ENCODE measurements at regions not wholly inside any gene's neighbourhood (a gene's known extent, or its start where the extent isn't known, plus 50 kb on each side); places are given as distances from the start of the nearest gene placed in this dataset.

DNA sequence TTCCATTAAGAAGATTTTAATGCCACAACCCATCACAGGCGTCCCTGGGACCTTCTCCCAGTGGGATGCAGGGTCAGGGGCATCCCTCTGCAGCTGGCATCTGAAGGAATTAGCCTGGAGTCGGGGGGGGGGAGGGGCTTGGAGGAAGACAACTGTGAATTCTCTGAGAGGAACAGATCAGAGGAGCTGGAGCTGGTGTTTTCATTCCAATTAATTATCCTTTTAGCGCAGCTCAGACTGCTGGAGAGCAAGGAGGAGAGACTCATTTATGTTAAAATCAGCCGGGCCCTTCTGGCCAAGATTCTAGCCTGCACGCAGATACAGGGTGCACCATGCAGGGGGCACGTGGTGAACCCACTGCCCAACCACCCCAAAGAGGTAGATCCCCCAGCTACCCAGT, 116.2 kb downstream of the CHST1 start:
- CTCF ChIA-PET: no interaction called here
- DNase-seq (ENCODE audit: low read depth, low spot score): no peak
- Histone ChIP-seq H3K27me3 (ENCODE audit: control insufficient read depth, insufficient read depth, low read length) (no peaks in the 10 kb centered on the region), H3K9me3 (ENCODE audit: control insufficient read depth, insufficient read depth, low read length) (no peaks in the 10 kb centered on the region), H3K27ac (ENCODE audit: low read depth, low read length) (no peak overlapping the region), H3K4me3 (ENCODE audit: low read depth, low read length) (no peak overlapping the region)
- TF ChIP-seq, protein P1, sequence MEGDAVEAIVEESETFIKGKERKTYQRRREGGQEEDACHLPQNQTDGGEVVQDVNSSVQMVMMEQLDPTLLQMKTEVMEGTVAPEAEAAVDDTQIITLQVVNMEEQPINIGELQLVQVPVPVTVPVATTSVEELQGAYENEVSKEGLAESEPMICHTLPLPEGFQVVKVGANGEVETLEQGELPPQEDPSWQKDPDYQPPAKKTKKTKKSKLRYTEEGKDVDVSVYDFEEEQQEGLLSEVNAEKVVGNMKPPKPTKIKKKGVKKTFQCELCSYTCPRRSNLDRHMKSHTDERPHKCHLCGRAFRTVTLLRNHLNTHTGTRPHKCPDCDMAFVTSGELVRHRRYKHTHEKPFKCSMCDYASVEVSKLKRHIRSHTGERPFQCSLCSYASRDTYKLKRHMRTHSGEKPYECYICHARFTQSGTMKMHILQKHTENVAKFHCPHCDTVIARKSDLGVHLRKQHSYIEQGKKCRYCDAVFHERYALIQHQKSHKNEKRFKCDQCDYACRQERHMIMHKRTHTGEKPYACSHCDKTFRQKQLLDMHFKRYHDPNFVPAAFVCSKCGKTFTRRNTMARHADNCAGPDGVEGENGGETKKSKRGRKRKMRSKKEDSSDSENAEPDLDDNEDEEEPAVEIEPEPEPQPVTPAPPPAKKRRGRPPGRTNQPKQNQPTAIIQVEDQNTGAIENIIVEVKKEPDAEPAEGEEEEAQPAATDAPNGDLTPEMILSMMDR (IDR thresholded peaks at IDR 0.05; ENCODE audit: low read depth, low read length): no peak
- POLR2A ChIA-PET: no interaction called here

DNA sequence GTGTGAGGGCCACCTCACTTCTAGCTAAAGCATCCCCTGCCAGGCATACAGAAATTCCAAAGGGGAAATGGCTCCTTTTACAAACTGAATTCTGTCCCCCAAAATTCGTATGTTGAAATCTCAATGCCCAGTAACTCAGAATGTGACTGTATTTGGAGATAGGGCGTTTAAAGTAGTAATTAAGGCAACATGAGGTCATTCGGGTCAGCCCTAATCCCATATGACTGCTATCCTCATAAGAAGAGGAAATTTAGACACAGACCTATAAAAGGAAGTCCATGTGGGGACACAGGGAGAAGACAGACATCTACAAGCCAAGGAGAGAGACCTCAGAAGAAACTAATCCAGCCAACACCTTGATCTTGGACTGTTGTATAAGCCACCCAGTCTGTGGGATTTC, 119.1 kb downstream of the CHST1 start:
- no peak overlapping the region for H3K27ac ChIP-seq (ENCODE audit: low read depth, low read length)
- ChIA-PET CTCF (no interaction called here), POLR2A (no interaction called here)
- H3K9me3 ChIP-seq (ENCODE audit: control insufficient read depth, insufficient read depth, low read length): no peaks in the 10 kb centered on the region
- H3K4me3 ChIP-seq (ENCODE audit: low read depth, low read length): no peak overlapping the region
- H3K27me3 ChIP-seq (ENCODE audit: control insufficient read depth, insufficient read depth, low read length): no peaks in the 10 kb centered on the region
- TF ChIP-seq, protein P1 (IDR thresholded peaks at IDR 0.05; ENCODE audit: low read depth, low read length): no peak
- DNase-seq (ENCODE audit: low read depth, low spot score): no peak

DNA sequence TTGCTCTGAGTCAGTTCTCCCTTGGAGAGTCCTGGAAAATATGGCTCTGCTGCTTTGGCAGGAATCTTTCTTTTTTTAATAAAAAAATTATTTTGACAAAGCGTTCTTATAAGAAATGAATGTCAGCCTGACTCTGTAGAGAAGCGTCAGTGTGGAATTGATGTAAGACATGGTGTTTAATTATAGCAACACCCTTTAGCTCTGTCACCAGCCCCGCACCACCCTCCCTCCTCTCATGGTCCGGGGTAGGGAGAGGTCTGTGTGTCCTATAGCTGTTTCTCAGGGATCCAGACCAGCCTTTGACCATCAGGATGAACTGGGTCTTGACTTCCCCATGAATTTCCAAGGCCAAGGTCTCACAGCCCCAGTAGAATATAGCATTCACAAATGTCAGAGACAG, 120.6 kb downstream of the CHST1 start:
- ChIA-PET POLR2A (no interaction called here), CTCF (no interaction called here)

DNA sequence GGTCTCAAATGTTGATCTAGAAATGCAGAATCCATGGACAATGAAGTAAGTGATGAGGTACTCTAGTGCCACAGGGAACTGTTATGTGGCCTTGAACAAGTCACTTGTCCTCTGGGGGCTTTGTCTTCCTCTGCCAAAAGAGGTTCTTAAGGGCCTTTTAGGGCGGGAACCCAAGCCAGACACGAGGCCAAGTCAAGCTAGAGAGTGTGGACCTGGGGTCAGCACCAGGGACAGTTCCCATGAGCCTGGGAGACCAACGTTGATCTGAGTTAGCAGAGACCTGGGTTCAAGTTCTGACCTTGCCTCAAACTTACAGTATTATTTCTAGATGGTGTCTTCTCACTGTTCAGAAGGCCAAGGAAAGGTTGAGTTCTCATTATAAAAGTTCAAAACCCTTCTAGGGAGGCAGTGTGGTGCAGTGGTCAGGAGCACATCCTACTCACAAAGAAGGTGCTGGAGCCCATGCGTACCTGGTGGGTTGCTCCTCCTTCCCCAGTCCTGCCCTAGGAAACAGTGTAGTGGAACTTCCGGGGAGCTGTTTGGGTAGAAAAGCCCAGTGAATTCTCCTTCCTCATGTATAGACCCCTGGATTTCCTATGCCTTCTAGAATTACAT, 121.5 kb downstream of the CHST1 start:
- POLR2A ChIA-PET: no interaction called here
- DNase-seq (ENCODE audit: low read depth, low spot score): no peak

More for the DNA sequence above, 120.6 kb downstream of the CHST1 start:
- TF ChIP-seq, protein P1 (IDR thresholded peaks at IDR 0.05; ENCODE audit: low read depth, low read length): no peak
- no peaks in the 10 kb centered on the region for H3K27me3 ChIP-seq (ENCODE audit: control insufficient read depth, insufficient read depth, low read length)
- H3K9me3 ChIP-seq (ENCODE audit: control insufficient read depth, insufficient read depth, low read length): no peaks in the 10 kb centered on the region
- DNase-seq (ENCODE audit: low read depth, low spot score): no peak
- H3K27ac ChIP-seq (ENCODE audit: low read depth, low read length): no peak overlapping the region
- H3K4me3 ChIP-seq (ENCODE audit: low read depth, low read length): no peak overlapping the region

DNA sequence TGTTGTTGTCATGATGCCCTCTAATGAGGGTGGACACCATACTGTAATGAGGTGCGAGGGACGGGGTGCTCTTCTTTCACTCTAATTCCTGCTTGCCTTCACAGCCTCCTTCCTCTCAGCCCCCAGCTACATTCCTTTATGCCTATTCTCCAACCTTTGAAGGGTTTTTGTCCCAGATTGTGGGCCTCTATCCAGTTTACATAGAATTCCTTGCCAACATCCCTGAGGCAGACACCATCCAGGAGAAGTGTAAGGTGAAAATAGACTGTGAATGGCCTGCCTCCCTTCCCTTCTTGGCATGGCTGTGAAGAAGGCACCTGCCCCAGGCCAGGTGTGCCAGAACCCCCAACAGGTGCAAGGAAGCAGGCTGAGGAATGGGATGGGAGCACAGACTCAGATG, 122.3 kb downstream of the CHST1 start:
- TF ChIP-seq, protein P1 (IDR thresholded peaks at IDR 0.05; ENCODE audit: low read depth, low read length): no peak
- ChIA-PET CTCF (no interaction called here), POLR2A (no interaction called here)
- Histone ChIP-seq H3K4me3 (ENCODE audit: low read depth, low read length) (no peak overlapping the region), H3K9me3 (ENCODE audit: control insufficient read depth, insufficient read depth, low read length) (no peaks in the 10 kb centered on the region), H3K27ac (ENCODE audit: low read depth, low read length) (no peak overlapping the region), H3K27me3 (ENCODE audit: control insufficient read depth, insufficient read depth, low read length) (no peaks in the 10 kb centered on the region)
- DNase-seq (ENCODE audit: low read depth, low spot score): no peak

More for the DNA sequence above, 121.5 kb downstream of the CHST1 start:
- TF ChIP-seq, protein P1 (IDR thresholded peaks at IDR 0.05; ENCODE audit: low read depth, low read length): no peak
- CTCF ChIA-PET: no interaction called here
- no peak overlapping the region for H3K27ac ChIP-seq (ENCODE audit: low read depth, low read length)
- H3K4me3 ChIP-seq (ENCODE audit: low read depth, low read length): no peak overlapping the region
- H3K9me3 ChIP-seq (ENCODE audit: control insufficient read depth, insufficient read depth, low read length): no peaks in the 10 kb centered on the region
- H3K27me3 ChIP-seq (ENCODE audit: control insufficient read depth, insufficient read depth, low read length): no peaks in the 10 kb centered on the region
